Activated CD8-positive, alpha-beta memory T cell treated with anti-CD3 and anti-CD28 coated beads, Interleukin-2, amount 50 U/mL, for 1 hour (primary cell): ENCODE measurements at regions not wholly inside any gene's neighbourhood (a gene's known extent, or its start where the extent isn't known, plus 50 kb on each side); places are given as distances from the start of the nearest gene placed in this dataset.

Source experiments
- DNase-seq: peaks from one replicate; pipeline ENCODE4 v3.0.0-alpha.2; 2020; ENCODE audit errors: extremely low read depth

DNA sequence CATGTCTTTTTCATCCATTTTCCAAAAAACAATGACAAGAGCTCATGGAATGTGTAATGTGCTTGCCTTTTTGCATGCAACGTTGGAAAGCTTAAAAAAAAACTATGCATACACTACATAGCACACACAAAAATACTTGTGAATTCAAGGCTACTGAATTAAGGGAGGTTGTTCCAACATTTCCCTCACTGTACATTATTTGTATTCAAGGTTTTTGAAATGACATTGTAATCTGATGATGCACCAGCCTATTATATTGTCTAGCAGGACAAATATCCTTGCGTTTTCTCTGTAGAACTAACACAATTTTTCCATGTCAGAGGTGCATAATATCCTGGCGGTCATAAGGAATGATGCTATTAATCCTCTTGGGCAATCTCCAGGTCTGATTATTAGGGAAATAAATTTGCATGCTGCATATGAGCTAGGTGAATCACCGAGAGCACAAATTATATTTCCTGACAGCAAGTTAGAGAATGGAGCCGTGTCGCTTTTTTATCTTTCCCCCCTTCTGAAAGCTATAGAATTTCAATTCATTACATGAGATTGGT is 836.9 kb upstream of the FANCL start:
- no peak for DNase-seq

DNA sequence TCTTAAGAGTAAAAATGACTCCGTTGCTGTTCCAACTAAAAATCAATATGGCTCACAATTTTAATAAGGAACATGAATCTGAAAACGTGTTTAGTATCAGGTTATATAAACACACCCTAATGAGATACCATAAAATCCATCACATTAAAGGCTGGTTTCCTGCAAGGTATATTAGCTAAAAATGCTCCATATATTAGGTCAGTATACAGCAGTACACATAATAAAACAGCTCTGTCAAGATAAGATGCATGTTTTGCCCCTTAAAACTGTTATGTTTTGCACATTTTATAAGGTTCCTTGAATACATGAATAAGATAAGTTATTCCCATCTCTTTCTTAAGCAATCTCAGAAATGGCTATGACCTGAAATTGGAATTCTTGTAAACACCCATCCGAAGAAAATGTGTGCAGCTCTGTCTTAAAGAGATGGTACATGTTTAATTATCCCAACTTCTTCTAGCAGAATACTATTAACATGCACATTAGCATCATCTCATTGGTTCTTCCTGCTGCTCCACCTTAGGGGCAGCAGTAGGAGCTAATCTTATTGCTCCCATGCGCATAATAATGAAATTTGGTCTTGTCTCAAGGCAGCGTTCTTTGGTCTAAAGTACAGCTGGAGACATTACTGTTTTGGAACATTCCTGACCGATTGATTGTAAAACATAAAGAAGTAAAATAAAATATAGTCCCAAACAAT is 836.1 kb upstream of the FANCL start:
- no peak for DNase-seq

DNA sequence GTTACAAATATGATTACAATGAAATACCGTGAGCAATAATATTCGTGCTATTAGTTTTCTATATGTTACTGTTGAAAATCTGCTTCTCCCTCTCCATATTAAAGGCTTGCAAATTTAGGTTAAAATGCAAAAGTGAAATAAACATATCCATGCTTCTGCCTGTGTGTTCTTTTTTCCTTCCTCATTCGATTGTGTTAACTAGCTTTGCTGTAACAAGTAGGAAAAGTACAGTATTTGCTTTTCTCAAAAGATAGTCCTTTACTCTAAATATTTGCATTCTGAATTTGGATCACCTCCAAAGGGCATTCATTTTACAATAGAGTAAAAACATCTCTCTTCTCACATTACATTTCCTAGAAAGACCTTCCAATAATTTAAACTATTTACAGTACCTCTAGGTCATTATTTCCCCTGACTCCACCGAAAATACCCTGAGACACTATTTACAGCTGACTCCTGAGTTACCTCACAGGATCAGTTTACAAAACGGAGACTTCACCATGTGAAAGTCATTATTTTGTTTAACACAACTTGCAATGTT is 835.0 kb upstream of the FANCL start:
- no peak for DNase-seq

DNA sequence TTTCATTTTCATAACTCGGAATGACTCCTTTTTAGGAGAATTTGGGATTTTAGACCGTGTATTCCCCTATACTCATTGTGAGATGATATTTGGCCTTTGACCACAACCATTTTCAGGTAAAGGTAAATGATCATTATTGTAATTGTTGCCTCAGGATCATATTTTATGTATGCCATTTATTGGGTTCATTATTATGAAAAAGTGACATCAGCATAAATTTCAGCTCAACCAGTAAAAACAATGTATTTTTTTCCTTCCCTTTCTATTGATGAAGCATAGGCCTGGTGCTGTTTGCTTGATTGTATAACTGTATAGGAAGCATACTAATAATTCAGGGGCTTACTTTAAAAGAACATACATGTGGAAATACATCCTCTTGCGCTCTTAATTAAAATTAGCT is 832.9 kb upstream of the FANCL start:
- DNase-seq: no peak

DNA sequence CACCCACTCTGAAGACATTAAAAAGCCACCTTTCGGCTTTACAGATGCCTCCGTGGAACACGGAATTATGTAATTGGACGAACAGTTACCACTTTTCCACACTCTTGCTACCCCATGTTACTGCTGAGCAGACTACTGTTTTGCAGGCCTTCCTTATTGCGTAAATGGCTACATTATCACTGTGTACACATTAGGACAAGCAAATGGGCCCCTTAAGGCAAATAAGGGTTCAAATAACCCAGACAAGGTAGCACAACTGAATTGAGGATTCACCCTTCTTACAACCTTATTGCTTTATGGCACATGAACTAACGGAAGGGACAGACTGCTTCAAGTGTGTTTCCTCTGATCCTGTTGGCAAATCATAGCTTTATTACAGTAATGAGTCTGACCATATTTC is 832.2 kb upstream of the FANCL start:
- no peak for DNase-seq

DNA sequence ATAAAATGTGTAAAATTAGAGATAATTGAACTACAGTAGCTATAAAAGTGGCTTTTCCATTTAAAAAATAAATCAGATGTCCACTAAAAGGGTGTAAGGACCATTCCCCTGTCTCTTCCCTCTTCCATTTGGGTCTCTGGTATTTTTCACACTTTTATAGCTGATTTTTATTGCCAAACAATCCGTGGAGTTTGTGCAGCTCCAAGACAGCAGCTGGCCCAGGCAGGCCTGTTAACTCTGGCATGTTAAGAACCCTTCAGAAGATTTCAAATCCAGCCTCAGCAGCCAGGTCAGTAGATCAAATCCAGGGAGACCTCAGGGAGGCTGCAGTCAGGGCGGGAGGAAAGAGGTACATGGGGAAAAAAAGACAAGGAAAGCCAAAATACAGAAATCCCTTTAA is 827.1 kb upstream of the FANCL start:
- DNase-seq: no peak

DNA sequence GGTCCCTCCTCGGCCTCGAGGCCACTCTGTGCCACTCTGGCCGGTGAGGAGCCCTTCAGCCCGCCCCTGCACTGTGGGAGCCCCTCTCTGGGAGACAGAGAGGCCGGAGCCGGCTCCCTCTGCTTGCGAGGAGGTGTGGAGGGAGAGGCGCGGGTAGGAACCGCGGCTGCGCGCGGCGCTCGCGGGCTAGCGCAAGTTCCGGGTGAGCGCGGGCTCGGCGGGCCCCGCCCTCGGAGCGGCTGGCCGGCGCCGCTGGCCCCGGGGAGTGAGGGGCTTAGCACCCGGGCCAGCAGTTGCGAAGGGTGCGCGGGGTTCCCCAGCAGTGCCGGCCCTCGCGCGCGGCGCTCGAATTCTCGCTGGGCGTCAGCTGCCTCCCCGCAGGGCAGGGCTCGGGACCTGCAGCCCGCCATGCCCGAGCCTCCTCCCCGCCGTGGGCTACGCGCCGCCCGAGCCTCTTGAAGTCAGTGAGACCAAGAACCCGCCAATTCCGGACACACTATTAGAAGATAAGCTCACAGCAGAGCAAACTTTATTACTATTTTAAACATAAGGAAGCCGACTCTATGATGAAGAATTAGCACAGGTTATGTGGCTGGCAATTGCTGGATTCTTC is 825.8 kb upstream of the FANCL start:
- DNase-seq: no peak

DNA sequence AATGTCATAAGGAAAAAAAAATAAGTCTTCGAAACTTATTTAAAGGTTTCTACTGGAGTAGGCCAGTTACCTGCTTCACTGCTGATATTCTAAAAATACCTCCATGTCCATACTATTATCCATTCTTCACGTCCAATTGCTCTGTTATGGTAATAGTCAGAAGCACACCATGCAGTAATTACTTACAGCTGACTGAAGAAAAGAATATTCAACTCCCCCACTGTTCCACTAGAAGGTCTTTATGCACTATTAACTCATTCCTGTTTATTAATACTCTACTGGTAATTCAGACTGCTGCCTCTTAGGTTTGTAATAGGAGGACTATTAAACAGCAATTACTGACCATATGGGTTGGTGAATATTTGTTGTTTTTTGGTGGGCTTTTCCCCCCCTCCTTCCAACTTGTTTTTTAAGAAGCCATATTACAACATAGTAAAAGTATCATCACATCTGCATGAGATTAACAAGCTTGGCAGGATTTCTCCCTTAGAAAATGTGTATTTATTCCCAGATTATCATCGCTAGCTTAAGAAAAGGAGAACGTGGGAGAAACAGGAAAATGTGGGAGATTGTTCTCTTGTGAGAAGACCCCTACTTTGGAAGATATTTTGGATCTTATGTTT is 806.4 kb upstream of the FANCL start:
- no peak for DNase-seq

DNA sequence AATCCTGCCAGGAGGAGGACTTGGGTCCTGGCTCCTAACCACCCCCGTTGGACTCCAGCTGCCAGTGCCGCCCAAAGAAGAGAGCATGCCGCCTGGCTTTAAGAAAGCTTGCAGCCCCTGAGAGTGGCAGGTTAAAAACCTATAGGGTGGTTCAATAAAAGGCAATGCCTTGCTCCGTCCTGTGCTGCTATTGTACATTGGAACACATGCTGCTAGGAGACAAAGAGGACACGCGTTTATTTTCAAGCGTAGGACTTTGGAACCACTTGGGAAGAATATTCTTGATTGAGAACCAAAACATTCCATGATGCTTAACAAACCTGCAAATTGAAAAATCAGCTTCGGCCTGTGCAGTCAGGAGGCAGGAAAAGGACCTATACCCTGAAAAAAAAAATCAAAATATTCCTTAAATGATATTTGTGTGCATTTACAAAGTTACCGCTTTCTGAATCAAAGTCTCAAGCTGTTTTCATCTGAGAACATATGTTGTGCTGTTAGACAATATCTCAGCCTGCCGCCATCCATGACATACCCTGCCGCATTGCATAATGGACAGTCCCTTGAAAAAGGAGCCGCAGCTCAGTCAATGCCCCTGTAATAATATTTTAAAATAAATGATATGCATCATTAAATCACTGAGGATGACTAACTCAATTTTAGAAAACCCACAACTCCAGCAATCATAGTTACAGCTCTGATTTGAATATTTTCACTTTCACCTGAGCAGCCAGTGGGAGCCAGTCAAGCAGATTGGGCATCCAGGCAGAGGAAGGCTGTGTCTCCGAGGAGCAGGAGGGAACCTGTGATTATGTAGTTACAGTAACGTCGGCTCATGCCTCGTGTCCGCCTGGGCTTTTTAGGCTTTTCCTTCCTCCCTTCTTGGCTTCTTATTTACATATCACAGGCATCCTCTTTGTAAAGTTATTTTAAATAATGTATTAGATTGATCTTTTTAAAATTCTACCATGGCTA is 805.6 kb upstream of the FANCL start:
- no peak for DNase-seq

DNA sequence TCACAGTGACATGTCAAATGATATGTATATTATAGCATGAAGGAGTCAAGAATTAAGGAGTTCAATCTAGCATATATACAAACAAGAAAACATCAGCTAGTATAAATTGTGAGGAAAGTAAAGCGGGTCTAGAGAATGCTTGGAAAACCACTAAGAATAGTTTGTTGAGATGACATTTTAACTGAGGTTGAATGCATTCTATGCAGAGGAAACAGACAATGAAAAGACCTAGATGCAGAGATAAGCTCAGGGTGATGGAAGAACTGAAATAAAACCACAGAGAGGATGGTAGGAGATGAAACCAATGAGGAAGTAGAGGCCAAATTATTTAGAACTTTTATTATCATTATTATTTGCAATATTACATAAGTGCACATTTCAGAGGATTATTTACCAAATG is 803.6 kb upstream of the FANCL start:
- DNase-seq: no peak

DNA sequence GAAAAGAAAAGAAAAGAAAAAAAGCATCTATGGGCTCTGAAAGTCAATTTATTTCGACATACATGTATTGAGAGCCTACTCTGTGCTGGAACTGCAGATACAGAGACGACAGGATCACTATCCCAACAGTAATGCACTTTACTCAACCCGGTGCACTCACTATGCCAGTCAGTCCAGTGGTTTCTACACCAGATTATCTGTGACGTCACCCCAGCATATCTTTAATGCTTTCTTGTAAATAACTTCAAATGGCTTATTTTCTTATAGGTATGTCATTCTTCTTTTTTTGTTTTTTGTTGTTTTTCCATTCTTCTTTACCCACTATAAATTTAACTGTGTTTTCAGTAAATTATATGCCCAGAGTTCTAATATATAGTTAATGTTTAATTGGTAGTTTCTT is 800.0 kb upstream of the FANCL start:
- DNase-seq: no peak

DNA sequence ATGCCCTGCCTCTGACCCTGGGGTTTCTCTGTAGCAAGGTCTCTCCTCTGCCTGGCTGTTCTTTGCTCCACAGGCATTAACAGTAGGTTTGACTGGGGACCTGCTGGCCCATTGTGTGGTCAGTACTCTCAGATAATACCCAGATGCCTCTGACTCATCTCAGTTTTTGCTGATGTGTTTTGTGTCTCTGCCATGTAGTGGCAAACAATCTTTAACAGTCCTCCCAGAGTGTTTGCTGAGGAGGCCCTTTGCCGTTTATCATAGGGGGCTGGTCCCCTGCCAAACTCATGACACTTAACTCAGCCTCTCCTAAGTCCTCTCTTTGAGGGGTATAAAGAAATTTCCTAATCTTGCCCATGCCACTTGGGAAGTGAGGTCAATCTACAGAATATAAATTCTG is 793.7 kb upstream of the FANCL start:
- DNase-seq: no peak

DNA sequence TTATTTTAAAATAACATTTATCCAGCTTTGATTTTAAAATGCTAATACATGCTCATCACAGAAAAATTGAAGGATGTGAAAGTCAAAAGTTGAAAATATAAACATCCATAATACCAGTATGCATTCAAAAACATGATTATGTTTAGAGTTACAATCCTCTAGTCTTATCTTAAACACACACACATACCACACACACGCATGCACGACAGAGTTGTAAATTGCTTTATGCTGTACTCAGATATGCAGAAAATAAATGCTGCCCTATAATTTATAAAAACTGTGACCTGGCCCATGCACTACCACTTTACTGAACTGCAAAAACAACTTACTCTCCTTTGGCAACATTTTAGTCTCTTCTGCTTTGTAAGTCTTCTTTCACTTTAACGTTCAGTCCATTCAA is 793.0 kb upstream of the FANCL start:
- DNase-seq: no peak

DNA sequence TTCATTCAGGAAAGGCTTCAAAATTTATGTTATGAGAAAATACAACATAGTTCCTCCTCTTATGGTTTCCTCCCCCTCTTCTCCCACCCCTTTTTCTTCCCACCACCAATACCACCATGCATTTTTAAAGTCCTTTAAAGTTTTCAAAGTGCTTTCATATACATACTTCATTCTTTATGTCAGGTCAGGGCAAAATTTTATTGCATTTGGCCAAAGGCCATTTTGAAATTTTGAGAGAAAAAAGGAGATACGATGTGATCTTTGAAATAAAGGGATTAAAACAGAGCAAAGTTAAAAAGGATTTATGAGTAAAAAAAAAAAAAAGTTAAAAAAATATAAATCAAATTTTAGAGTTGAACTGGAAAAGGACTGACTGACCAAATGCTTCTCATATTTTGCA is 792.5 kb upstream of the FANCL start:
- no peak for DNase-seq

DNA sequence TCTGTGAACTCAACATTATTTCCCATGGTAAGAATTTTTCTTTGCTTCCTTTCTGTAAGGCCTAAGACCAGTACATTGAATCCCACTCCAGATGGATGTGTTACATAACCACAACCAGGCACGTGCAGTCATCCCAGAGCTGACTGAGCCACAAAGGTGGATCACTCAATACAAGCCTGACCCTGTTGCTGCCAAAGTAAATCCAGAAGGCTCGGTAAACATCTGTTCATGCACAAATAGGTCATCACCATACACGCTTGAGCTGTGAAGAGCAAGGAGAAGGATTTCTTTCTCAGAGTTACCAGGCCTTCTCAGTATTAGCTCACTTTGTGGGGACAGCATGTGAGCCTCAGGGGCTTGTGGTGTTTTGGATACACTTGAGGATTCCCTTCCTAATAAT is 791.4 kb upstream of the FANCL start:
- no peak for DNase-seq

DNA sequence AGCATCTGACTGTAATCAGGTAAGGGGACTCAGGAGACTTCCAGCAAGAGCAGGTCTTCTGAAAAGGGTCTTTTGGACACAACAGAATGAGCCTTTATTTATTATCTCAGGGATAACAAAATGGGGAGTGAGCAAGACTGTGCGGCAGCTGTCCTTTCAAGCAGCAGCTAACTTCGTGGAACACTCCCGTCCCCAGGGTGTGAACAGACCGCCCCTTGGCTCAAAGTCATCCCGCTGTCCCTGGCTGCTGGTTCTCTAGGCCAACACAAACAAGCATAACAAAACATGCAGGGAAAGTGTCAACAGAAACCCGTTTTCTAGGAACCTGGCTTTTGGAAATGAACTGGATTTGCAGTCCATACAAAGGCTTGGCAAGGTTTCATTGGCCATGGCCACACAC is 787.9 kb upstream of the FANCL start:
- DNase-seq: no peak

DNA sequence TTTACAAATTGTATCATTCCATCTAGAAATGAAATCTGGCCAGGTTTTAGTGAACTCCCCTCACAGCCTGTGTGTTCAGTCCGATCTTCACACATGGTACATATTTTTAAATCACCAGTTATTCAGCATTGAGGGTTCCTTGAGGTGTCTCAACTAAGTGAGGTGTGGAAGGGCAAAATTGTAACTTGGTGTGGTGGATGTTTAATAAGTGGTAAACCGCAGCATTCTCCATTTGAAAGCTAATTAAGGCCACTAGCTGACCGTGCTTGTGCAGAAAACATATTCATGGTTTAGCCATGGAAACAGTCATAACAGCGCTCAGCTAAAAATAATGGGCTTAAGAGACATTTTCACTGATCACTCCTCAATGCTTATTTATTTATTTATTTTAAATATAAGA is 786.2 kb upstream of the FANCL start:
- DNase-seq: no peak

DNA sequence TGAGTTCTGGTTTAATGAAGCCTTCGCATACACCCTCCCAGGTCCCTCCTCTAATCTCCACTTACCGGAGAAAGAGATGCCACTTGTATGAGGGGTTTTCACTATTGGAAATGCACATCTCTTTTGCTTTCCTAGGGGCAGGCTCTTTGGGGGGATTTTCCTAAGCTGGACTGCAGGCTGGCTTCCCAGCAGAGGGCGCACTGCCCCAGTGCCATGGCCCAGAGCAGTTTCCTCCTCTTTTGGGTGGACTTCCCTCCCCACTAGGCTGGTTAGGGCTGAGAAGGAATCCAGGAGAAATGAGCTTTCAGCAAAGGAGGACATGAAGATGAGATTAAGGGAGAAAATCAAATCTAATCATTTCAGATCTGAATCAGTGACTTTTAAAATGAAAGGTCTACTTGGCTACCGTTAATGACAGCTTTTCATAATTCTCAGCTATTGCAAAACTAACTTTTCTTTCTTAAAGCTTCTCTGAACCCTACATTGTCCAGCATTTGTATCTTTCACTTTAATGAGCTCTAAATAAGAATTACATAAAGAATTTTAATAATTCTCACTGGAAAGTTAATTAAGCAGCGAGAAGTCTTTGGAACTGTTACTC is 784.1 kb upstream of the FANCL start:
- no peak for DNase-seq

DNA sequence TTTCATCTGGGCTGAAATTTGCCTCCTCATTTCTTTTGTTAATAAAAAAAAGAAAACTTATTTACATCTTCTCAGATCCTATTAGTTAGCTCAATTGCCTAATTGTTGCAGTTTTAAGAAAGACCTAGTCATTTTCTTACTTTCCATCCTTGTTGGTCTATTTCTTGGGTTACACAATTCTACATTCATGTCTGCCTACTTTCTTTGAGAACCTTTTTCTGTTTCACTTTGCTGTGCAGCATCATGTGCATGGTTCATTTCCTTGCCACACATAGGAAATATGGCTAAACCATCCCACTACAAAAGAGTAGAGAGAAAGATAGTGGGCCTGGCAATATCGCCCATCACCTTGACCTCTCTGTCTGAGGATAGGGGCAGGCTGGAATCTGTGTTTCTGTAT is 780.7 kb upstream of the FANCL start:
- no peak for DNase-seq

DNA sequence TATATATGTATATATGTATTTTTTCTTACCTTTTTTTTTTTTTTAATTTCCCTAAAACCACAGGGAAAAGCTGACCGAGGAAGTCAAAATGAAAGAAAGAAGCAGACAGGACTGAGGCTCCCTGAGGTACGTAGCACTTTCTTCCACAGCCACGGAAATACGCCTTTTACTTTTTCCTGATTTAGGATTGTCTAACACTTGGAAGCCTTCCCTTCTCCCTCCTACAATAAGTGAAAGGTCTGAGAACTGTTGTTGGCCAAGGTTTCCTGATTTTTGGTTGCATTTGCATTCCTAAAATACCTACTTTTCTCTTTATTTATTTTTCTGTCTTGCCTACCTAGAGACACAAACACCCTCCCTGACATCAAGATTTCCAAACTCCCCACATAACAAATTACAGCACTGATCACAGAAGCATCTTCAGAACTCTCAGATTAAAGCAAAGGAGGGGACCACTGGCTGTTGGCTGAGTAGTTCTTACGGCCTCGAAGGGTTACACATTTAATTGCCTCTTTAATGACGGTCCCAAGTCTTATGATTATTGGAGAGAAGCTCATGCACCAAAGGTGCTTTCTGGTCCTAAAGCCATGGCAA is 778.5 kb upstream of the FANCL start:
- no peak for DNase-seq

DNA sequence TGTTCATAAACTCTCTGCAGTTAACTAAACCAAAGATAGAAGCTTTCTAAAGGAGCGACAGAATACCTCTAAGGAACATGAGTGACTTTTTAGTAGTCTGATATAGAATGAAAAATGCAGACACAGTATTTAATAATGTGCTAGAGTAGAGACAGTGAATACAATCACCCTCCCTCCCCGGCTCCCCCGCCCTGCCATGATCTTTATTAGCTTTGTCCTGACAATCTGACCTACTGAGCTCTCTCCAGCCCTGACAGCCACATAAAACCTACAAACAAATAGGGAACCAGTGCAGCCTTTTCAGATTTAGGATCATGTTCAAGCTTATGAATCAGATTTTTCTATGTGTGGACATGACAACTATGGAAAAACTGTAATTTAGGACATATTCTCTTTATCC is 777.6 kb upstream of the FANCL start:
- no peak for DNase-seq
